ACC112 (cell line): ENCODE measurements at regions not wholly inside any gene's neighbourhood (a gene's known extent, or its start where the extent isn't known, plus 50 kb on each side); places are given as distances from the start of the nearest gene placed in this dataset.

Source experiments
- H2AFZ ChIP-seq: fragments of 200-600 bp; sonication (generic); one replicate; pipeline ENCODE4 v1.6.0; 2017; ENCODE audit warnings: antibody characterized with exemption, low read length; ENCODE audit not compliant: unreplicated experiment
- H3K27ac ChIP-seq: fragments of 200-600 bp; sonication (generic); 2 replicates; pipeline ENCODE4 v1.5.1; 2014; ENCODE audit warnings: low read depth, mild to moderate bottlenecking, antibody characterized with exemption, low read length, moderate library complexity
- H3K27me3 ChIP-seq: fragments of 200-600 bp; sonication (generic); 2 replicates; pipeline ENCODE4 v1.6.1; 2014; ENCODE audit warnings: mild to moderate bottlenecking, antibody characterized with exemption, low read length, moderate library complexity, mixed read lengths; ENCODE audit not compliant: insufficient read depth
- H3K36me3 ChIP-seq: fragments of 200-600 bp; sonication (generic); 2 replicates; pipeline ENCODE4 v1.6.1; 2016; ENCODE audit warnings: mild to moderate bottlenecking, antibody characterized with exemption, low read length, moderate library complexity, mixed read lengths; ENCODE audit not compliant: insufficient read depth
- H3K4me1 ChIP-seq: fragments of 200-600 bp; sonication (generic); one replicate; pipeline ENCODE4 v1.6.1; 2016; ENCODE audit warnings: low read length, mixed read lengths; ENCODE audit not compliant: insufficient read depth, unreplicated experiment, control insufficient read depth
- H3K4me3 ChIP-seq: fragments of 200-600 bp; sonication (generic); 2 replicates; pipeline ENCODE4 v1.5.1; 2014; ENCODE audit warnings: mild to moderate bottlenecking, low read depth, low read length
- H3K79me2 ChIP-seq: fragments of 200-600 bp; sonication (generic); one replicate; pipeline ENCODE4 v1.6.0; 2016; ENCODE audit warnings: low read length; ENCODE audit not compliant: control insufficient read depth, unreplicated experiment, insufficient read depth

GRCh38 chr22:22428222-22429098 is 80.1 kb downstream of the ZNF280B start:
- no peaks in the 10 kb centered on the region for H3K4me1 ChIP-seq
- H2AFZ ChIP-seq, result no peak overlapping the region

GRCh38 chr22:22429369-22430108 is 79.0 kb downstream of the ZNF280B start:
- Histone ChIP-seq H3K27ac (no peak overlapping the region), H3K36me3 (no peaks in the 10 kb centered on the region), H3K79me2 (no peaks in the 10 kb centered on the region), H3K27me3 (peaks cover 27% of the 10 kb centered on the region), H3K4me1 (no peaks in the 10 kb centered on the region), H3K4me3 (no peak overlapping the region), H2AFZ (no peak overlapping the region)

More at GRCh38 chr22:22428222-22429098, 80.1 kb downstream of the ZNF280B start:
- no peaks in the 10 kb centered on the region for H3K79me2 ChIP-seq
- peaks cover 25% of the 10 kb centered on the region for H3K27me3 ChIP-seq
- H3K27ac ChIP-seq, result no peak overlapping the region
- no peak overlapping the region for H3K4me3 ChIP-seq
- H3K36me3 ChIP-seq, result no peaks in the 10 kb centered on the region

- no peak overlapping the region for H2AFZ ChIP-seq
- no peaks in the 10 kb centered on the region for H3K36me3 ChIP-seq
- H3K79me2 ChIP-seq, result no peaks in the 10 kb centered on the region
- H3K27ac ChIP-seq, result no peak overlapping the region
- H3K4me3 ChIP-seq, result no peak overlapping the region
- no peaks in the 10 kb centered on the region for H3K4me1 ChIP-seq
- peaks cover 29% of the 10 kb centered on the region for H3K27me3 ChIP-seq
Measured at GRCh38 chr22:22430111-22430820, 78.3 kb downstream of the ZNF280B start.

- Histone ChIP-seq H3K27ac (no peak overlapping the region), H3K27me3 (peaks cover 21% of the 10 kb centered on the region), H3K4me3 (no peak overlapping the region), H2AFZ (no peak overlapping the region), H3K4me1 (no peaks in the 10 kb centered on the region), H3K79me2 (no peaks in the 10 kb centered on the region), H3K36me3 (no peaks in the 10 kb centered on the region)
Measured at GRCh38 chr22:22431271-22432220, 77.0 kb downstream of the ZNF280B start.

- Histone ChIP-seq H2AFZ (no peak overlapping the region), H3K36me3 (no peaks in the 10 kb centered on the region), H3K27ac (no peak overlapping the region), H3K4me3 (no peak overlapping the region), H3K4me1 (no peaks in the 10 kb centered on the region), H3K79me2 (no peaks in the 10 kb centered on the region), H3K27me3 (peaks cover 21% of the 10 kb centered on the region)
Measured at GRCh38 chr22:22432479-22432878, 76.1 kb downstream of the ZNF280B start.

- H3K27me3 ChIP-seq, result peaks cover 21% of the 10 kb centered on the region
Measured at GRCh38 chr22:22432937-22433336, 75.6 kb downstream of the ZNF280B start.

GRCh38 chr22:22433770-22434169 is 74.8 kb downstream of the ZNF280B start:
- no peaks in the 10 kb centered on the region for H3K79me2 ChIP-seq
- H3K27me3 ChIP-seq, result peaks cover 24% of the 10 kb centered on the region
- H3K4me3 ChIP-seq, result no peak overlapping the region
- H3K4me1 ChIP-seq, result no peaks in the 10 kb centered on the region
- H2AFZ ChIP-seq, result no peak overlapping the region
- H3K36me3 ChIP-seq, result no peaks in the 10 kb centered on the region
- no peak overlapping the region for H3K27ac ChIP-seq

More at GRCh38 chr22:22432937-22433336, 75.6 kb downstream of the ZNF280B start:
- Histone ChIP-seq H3K4me3 (no peak overlapping the region), H3K4me1 (no peaks in the 10 kb centered on the region), H3K36me3 (no peaks in the 10 kb centered on the region), H3K79me2 (no peaks in the 10 kb centered on the region), H2AFZ (no peak overlapping the region), H3K27ac (no peak overlapping the region)
